ENCODE measurements at regions not wholly inside any gene's neighbourhood (a gene's known extent, or its start where the extent isn't known, plus 50 kb on each side); places are given as distances from the start of the nearest gene placed in this dataset.

DNA sequence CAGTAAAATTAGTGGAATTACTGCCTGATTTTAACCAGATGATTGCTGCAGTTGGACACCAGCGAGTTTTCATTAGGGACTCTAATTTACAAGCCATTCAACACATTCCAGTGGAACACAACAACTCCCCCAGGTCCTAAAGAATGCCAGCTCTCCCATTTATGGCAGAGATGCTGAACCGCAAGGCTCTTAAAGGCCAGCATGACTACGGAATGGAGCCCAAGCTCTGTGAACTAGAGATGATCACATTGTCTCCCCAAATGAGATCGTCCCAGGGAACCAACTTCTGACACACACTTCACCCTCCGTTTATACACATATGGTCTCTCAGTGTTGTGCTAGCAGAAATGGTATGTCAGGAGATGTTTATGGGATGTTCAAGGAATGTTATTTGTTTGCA is 446.2 kb upstream of the NR2F2 start:
- TF ChIP-seq, protein P1, sequence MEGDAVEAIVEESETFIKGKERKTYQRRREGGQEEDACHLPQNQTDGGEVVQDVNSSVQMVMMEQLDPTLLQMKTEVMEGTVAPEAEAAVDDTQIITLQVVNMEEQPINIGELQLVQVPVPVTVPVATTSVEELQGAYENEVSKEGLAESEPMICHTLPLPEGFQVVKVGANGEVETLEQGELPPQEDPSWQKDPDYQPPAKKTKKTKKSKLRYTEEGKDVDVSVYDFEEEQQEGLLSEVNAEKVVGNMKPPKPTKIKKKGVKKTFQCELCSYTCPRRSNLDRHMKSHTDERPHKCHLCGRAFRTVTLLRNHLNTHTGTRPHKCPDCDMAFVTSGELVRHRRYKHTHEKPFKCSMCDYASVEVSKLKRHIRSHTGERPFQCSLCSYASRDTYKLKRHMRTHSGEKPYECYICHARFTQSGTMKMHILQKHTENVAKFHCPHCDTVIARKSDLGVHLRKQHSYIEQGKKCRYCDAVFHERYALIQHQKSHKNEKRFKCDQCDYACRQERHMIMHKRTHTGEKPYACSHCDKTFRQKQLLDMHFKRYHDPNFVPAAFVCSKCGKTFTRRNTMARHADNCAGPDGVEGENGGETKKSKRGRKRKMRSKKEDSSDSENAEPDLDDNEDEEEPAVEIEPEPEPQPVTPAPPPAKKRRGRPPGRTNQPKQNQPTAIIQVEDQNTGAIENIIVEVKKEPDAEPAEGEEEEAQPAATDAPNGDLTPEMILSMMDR (optimal IDR thresholded peaks at IDR 0.05 in 1 of 3, IDR thresholded peaks at IDR 0.05 in 1 of 3, conservative IDR thresholded peaks at IDR 0.05 in 1 of 3; ENCODE audit: extremely low read depth in 1 of 3, insufficient read depth in 2 of 3, low read length in 3 of 3): no peak
- no peak for TF ChIP-seq EZH2 (IDR thresholded peaks at IDR 0.05; ENCODE audit: low read length)

Data from keratinocyte (primary cell).